MM.1S (cell line): ENCODE measurements at regions not wholly inside any gene's neighbourhood (a gene's known extent, or its start where the extent isn't known, plus 50 kb on each side); places are given as distances from the start of the nearest gene placed in this dataset.

Experiments used
- DNase-seq: peaks from one replicate; pipeline ENCODE4 v3.0.0-alpha.2; 2015
- H2AFZ ChIP-seq: fragments of 300-600 bp; sonication (generic); 2 replicates; pipeline ENCODE4 v1.6.0; 2016; ENCODE audit warnings: antibody characterized with exemption, low read length
- H3F3A ChIP-seq: fragments of 300-600 bp; sonication (generic); 2 replicates; pipeline ENCODE4 v1.6.1; 2016; ENCODE audit warnings: mild to moderate bottlenecking, antibody characterized with exemption, low read length, moderate library complexity, mixed read lengths; ENCODE audit not compliant: insufficient read depth
- H3K27ac ChIP-seq: fragments of 300-600 bp; sonication (generic); 2 replicates; pipeline ENCODE4 v1.5.1; 2016; ENCODE audit warnings: mild to moderate bottlenecking, low read length
- H3K27me3 ChIP-seq: fragments of 300-600 bp; sonication (generic); replicated peaks from 2 replicates; pipeline ENCODE4 v1.6.0; 2016; ENCODE audit warnings: low read length; ENCODE audit not compliant: insufficient read depth
- H3K36me3 ChIP-seq: fragments of 300-600 bp; sonication (generic); replicated peaks from 2 replicates; pipeline ENCODE4 v1.6.1; 2016; ENCODE audit warnings: mild to moderate bottlenecking, low read length, mixed read lengths; ENCODE audit not compliant: insufficient read depth
- H3K4me1 ChIP-seq: fragments of 300-600 bp; sonication (generic); 2 replicates; pipeline ENCODE4 v1.6.1; 2016; ENCODE audit warnings: low read length, mixed read lengths
- H3K4me2 ChIP-seq: fragments of 300-600 bp; sonication (generic); 2 replicates; pipeline ENCODE4 v1.6.0; 2016; ENCODE audit warnings: low read depth, low read length
- H3K4me3 ChIP-seq: fragments of 300-600 bp; sonication (generic); 2 replicates; pipeline ENCODE4 v1.5.1; 2016; ENCODE audit warnings: low read length, mixed read lengths
- H3K79me2 ChIP-seq: fragments of 300-600 bp; sonication (generic); 2 replicates; pipeline ENCODE4 v1.6.1; 2016; ENCODE audit warnings: mixed run types, low read length, mixed read lengths
- H3K9ac ChIP-seq: fragments of 300-600 bp; sonication (generic); 2 replicates; pipeline ENCODE4 v1.6.1; 2016; ENCODE audit warnings: low read length, mixed read lengths
- H3K9me2 ChIP-seq: fragments of 300-600 bp; sonication (generic); replicated peaks from 2 replicates; pipeline ENCODE4 v1.6.1; 2016; ENCODE audit warnings: mild to moderate bottlenecking, low read length, mixed read lengths; ENCODE audit not compliant: insufficient read depth
- H3K9me3 ChIP-seq: fragments of 300-600 bp; sonication (generic); replicated peaks from 2 replicates; pipeline ENCODE4 v1.6.1; 2016; ENCODE audit warnings: mild to moderate bottlenecking, low read length, mixed read lengths; ENCODE audit not compliant: insufficient read depth
- H4K20me1 ChIP-seq: fragments of 300-600 bp; sonication (generic); 2 replicates; pipeline ENCODE4 v1.6.1; 2016; ENCODE audit warnings: mild to moderate bottlenecking, low read length, moderate library complexity, mixed read lengths; ENCODE audit not compliant: insufficient read depth
- EZH2 ChIP-seq: fragments of 300-600 bp; sonication (generic); optimal IDR thresholded peaks from 2 replicates; pipeline ENCODE3; 2017; ENCODE audit warnings: low read depth, mild to moderate bottlenecking, antibody characterized with exemption, low read length, mixed read lengths
- EZH2phosphoT487 ChIP-seq: fragments of 300-600 bp; sonication (generic); IDR thresholded peaks from 2 replicates; pipeline ENCODE4 v1.6.1; 2018; ENCODE audit warnings: antibody characterized with exemption, low read length
- TF ChIP-seq, protein P1 (sequence below): fragments of 300-600 bp; sonication (generic); IDR thresholded peaks from 2 replicates; pipeline ENCODE4 v1.5.1; 2016; ENCODE audit warnings: antibody characterized with exemption, low read length, mixed read lengths

DNA sequence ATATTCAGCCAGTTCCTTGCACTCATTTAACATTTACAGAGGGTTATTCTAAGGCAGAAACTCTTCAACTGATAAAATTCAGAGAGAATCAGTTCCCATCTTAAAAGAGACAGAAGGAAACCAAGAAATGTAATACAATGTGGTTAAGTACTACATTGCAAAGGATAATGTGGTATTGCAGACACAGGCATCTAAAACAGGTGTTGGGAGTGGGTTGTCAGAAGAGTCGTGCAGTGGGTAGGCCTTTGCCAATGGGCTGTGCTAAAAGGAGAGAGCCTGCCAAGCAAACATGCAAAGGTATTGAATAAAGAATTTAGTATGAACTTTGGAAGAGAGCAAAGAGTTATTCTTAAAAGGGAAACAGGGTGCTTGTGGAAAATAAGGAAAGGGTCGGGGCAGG lies 1044.4 kb upstream of the DIAPH2 start:
- no peak overlapping the region for H3K4me3 ChIP-seq
- peaks cover 16% of the 10 kb centered on the region for H3K4me1 ChIP-seq
- peak overlapping the region; percentile 45; the same call in 1 of the 2 replicates for H3K4me2 ChIP-seq
- no peak overlapping the region for H2AFZ ChIP-seq
- no peaks in the 10 kb centered on the region for H3K79me2 ChIP-seq
- no peak overlapping the region for H3K9ac ChIP-seq
- TF ChIP-seq EZH2phosphoT487: no peak
- TF ChIP-seq, protein P1, sequence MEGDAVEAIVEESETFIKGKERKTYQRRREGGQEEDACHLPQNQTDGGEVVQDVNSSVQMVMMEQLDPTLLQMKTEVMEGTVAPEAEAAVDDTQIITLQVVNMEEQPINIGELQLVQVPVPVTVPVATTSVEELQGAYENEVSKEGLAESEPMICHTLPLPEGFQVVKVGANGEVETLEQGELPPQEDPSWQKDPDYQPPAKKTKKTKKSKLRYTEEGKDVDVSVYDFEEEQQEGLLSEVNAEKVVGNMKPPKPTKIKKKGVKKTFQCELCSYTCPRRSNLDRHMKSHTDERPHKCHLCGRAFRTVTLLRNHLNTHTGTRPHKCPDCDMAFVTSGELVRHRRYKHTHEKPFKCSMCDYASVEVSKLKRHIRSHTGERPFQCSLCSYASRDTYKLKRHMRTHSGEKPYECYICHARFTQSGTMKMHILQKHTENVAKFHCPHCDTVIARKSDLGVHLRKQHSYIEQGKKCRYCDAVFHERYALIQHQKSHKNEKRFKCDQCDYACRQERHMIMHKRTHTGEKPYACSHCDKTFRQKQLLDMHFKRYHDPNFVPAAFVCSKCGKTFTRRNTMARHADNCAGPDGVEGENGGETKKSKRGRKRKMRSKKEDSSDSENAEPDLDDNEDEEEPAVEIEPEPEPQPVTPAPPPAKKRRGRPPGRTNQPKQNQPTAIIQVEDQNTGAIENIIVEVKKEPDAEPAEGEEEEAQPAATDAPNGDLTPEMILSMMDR: no peak
- no peak for TF ChIP-seq EZH2
- no peaks in the 10 kb centered on the region for H4K20me1 ChIP-seq
- peaks cover 4% of the 10 kb centered on the region; the same call in 1 of the 2 replicates for H3F3A ChIP-seq
- peak overlapping the region; percentile 45; the same call in 1 of the 2 replicates for H3K27ac ChIP-seq
- peak; percentile 67 for DNase-seq
- no peaks in the 10 kb centered on the region for H3K36me3 ChIP-seq
- no peaks in the 10 kb centered on the region for H3K27me3 ChIP-seq
- H3K9me3 ChIP-seq: no peaks in the 10 kb centered on the region
- H3K9me2 ChIP-seq: no peaks in the 10 kb centered on the region

DNA sequence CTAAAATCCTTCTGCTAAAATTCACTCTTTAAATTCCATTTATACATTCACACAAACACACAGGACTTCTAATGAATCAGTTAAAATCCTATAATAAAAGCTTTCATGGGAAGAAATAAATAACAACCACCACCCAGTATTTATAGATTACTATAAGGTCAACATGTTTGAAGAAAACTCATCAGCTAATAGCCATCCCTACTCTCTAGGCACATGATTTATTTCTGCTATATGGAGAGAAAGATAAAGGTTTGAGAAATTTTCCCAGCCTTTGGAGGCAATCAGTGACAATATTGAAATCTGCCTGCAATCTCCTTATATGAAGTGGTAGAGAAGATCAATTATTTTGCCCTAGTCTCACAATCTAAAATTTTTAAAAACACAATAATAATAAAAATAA lies 1038.9 kb upstream of the DIAPH2 start:
- Histone ChIP-seq H3K9me3 (no peaks in the 10 kb centered on the region), H4K20me1 (no peaks in the 10 kb centered on the region), H3K27ac (no peak overlapping the region), H2AFZ (no peak overlapping the region), H3K4me1 (no peaks in the 10 kb centered on the region), H3K9ac (no peak overlapping the region), H3K4me2 (no peak overlapping the region), H3K36me3 (no peaks in the 10 kb centered on the region), H3K9me2 (no peaks in the 10 kb centered on the region), H3K79me2 (no peaks in the 10 kb centered on the region), H3F3A (no peaks in the 10 kb centered on the region), H3K4me3 (no peak overlapping the region), H3K27me3 (no peaks in the 10 kb centered on the region)
- TF ChIP-seq, protein P1: no peak
- no peak for TF ChIP-seq EZH2phosphoT487
- no peak for TF ChIP-seq EZH2
- no peak for DNase-seq

DNA sequence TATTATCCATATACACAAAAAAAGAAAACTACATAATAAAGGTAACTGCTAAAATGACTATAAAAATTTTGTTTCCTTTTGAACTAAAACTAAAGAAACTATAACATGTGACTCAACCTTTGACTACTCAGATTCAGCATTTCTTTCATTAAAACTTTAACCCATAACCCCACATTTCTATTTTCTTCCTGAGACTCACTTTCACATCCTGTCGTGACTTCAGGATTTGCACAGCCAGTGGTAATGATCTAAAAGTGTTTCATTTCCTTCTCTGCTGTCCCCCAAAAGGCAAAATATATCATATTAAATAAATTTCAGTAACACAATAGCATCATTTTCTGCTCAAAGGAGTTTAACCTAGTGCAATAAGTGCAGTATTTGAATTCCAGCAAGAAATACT lies 1022.4 kb upstream of the DIAPH2 start:
- H3K4me2 ChIP-seq: peak overlapping the region; percentile 49; the same call in 1 of the 2 replicates
- H3K4me1 ChIP-seq: peaks cover 41% of the 10 kb centered on the region
- no peaks in the 10 kb centered on the region for H3K27me3 ChIP-seq

More for the DNA sequence above, 1022.4 kb upstream of the DIAPH2 start:
- peak; percentile 69 for DNase-seq
- Histone ChIP-seq H3K9ac (peak overlapping the region; percentile 8; the same call in 1 of the 2 replicates), H3K79me2 (no peaks in the 10 kb centered on the region), H3K9me2 (no peaks in the 10 kb centered on the region), H3F3A (peaks cover 16% of the 10 kb centered on the region; the same call in 1 of the 2 replicates), H3K4me3 (no peak overlapping the region; the same call in 1 of the 2 replicates), H3K9me3 (no peaks in the 10 kb centered on the region), H3K36me3 (no peaks in the 10 kb centered on the region), H4K20me1 (no peaks in the 10 kb centered on the region), H3K27ac (peak overlapping the region; percentile 59; the same call in 1 of the 2 replicates), H2AFZ (0 out of 2 replicates have a peak overlapping the region, but pooled peaks have one; percentile 34)
- TF ChIP-seq EZH2: no peak
- TF ChIP-seq, protein P1: no peak
- TF ChIP-seq EZH2phosphoT487: no peak
